NCI-H187 treated with DMSO at 0.1 percent for 48 hours (cell line): ENCODE measurements at regions not wholly inside any gene's neighbourhood (a gene's known extent, or its start where the extent isn't known, plus 50 kb on each side); places are given as distances from the start of the nearest gene placed in this dataset.
A peak's percentile ranks its signal among the peaks of the same experiment; 100 is the strongest.

Experiments used
- DNase-seq: peaks from one replicate; lab custom pipeline; 2025; lab: John Stamatoyannopoulos, UW

DNA sequence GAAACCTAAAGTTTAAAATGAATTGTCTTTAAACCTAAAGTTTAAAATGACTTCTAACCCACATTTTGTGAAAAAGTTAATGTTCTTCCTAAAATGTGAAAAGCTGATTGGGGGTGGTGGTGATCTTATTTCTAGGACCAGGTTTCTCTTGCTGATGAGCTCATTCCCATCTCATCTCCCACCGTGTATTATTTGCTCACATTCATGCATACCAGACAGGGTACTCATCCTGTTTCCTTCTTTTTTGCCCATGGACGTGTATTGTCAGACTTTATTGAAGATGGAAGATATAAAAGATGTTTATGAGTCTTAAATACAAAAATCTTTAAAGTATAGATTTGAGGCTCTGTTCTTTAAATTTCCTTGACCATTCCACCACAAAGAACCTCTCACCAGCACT lies 70.1 kb upstream of the MPHOSPH6 start:
- no peak for DNase-seq

DNA sequence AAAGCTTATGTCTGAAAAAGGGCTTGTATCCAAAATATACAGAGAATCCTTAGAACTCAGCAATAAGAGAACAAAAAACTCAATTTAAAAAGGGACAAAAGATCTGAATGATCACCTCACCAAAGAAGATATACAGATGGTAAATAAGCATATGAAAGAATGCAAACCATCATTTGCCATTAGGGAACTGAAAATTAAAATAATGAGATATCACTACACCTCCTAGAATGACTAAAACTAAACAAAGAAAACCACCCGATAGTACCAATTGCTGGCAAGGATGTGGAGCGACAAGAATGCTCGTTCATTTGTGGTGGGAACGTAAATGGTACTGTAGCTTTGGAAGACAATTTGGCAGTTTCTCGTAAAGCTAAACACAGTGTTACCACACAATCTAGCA lies 66.9 kb upstream of the MPHOSPH6 start:
- DNase-seq: no peak

DNA sequence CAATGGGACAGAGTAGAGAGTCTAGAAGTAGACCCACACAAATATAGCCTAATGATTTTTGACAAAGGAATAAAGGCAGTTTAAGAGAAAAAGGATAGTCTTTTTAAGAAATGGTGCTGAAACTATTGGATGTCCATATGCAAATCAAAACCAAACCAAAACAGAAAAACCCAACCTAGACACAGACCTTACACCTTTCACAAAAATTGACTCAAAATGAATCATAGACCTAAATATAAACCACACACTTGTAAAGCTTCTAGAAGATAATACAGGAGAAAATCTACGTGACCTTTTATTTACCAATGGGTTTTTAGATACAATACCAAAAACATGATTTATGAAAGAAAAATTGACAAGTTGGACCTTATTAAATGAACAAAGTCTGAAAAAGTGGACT lies 66.4 kb upstream of the MPHOSPH6 start:
- DNase-seq: no peak

DNA sequence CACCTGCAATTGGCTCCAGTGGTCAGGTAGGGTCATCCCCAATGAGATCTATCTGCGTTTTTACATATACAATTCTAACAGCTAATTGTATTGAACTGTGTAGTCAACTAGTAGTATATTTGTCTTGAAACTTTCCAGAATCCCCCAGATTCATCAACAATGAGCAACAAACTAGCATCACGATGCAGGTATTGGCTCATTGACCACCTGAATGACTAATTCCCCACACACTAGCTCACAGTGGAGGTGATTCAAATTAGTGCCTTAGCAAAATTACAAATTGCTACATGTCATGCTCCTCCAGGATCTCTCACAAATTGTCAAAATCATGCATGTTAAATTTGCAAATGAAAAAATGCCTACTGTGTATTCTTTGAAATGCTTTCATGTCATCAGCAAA lies 62.8 kb upstream of the MPHOSPH6 start:
- DNase-seq: no peak

DNA sequence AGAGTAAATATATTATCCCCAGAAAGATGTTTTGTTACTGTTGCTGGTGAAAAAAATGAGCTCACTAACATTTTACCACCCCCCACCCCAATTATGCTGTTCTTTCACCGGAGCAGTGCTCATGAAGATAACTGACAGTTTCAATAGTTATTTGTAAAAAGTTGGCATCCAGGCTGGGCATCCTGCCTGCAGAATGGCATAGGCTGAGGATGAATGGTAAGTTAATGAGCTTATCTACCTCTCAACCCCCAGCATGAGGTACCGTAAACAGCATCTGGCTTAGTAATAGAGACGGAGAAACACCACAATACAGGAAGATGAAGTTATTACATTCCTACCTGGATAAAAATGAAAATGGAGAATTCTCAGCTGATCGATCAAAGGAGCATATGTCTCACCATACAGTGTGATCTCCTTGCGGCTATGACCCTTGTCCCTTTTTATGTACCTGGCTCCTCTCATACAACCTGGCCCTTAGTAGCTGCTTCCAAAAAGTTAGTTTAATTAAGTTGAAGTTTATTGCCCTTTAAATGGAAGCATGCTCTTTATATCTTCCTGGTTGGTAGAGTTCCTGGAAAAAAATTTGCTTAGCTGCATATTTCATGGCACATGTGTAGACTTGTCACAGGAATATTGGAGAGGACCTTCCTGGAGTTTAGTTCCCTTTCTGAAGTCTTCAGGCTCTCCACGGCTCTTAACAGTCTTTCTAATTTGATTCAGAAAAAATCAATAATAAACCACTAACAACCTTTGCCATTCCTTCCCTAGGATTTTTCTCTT lies 61.2 kb upstream of the MPHOSPH6 start:
- no peak for DNase-seq

DNA sequence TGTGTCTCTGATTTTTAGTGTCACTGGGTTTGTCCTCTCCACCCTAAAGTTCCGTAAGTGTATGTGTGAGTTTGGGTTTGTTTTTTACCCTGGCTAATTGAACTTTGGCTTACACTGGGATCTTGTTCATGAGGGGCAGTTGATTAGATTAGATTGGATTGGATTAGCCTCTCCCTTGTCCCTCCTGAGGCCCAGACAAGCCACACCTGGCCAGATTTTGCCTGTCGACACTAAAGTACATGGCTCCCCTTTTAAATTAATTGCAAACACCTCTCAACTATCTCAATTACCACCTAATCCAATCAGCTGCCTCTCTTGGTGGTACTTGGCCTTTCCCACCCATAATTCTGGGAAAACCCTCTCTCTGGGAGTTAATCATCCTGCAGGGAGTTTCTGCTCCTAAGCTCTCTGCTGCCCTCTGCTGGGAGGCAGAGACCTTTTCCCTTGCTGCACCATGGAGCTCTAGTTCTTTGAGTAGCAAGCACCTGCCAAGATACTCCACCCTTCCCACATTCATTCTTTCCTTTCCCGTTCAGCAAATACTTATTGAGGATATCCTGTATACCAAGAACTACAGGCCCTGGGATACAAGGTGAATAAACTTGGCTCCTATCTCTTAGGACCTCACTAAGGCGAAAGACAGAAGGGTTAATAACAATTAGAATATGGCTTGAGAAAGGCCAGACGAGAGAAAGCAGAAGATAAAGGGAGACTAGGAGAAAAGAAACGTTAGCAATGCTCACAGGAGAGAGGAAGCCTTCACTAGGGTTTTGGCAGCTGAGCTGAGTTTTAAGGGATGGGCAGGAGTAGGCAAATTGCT lies 60.0 kb upstream of the MPHOSPH6 start:
- peak; percentile 4 for DNase-seq

DNA sequence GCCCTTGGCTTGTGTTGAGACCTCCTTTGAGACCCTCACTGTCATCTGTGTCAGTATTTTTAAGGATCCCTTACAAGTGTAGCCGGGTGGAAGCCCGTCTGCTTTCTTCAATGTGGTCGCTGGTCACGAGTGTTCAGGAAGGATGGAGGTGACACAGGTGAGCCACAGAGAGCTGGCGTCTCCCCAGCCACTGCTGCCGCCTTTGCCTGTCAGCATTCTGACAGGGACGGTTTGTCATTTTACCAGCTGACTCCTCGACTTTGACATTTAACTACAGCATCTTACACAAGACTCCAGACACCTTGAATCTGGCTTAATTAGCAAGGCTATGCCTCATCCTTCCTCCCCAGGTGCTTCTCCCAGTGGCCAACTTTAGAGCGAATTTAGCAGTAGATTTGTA lies 56.3 kb upstream of the MPHOSPH6 start:
- no peak for DNase-seq

DNA sequence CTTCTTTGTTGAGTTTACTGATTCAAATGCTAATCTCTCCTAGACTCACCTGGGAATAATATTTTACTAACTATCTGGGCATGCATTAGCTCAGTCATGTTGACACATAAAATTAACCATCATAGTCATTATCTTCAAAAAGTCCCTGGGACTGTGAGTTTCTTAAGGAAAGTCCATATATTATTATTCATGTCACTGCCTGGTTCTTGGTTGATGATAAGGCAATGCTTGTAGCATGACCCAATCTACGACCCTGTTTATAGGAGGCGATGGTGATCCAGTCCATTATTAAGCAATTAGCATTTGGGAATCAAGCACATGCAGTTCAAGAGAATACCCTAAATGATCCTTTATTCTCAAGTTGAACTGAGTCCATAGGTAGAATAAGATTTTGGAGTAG lies 54.8 kb upstream of the MPHOSPH6 start:
- DNase-seq: no peak

DNA sequence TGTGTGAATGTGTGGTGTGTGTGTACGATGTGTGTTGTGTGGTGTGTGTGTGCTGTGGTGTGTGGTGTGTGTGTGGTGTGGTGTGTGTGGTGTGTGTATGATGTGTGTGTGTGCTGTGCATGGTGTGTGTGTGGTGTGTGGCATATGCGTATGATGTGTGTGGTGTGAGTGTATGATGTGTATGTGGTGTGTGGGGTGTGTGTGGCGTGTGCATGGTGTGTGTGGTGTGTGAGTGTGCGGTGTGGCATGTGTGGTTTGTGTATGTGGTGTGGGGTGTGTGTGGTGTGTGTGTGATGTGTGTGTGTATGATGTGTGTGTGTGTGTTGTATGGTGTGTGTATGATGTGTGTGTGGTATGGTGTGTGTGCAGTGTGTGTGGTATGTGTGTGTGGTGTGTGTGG lies 50.5 kb upstream of the MPHOSPH6 start:
- no peak for DNase-seq
